Dermis blood vessel endothelial cell (primary cell): ENCODE measurements at regions not wholly inside any gene's neighbourhood (a gene's known extent, or its start where the extent isn't known, plus 50 kb on each side); places are given as distances from the start of the nearest gene placed in this dataset.
A peak's percentile ranks its signal among the peaks of the same experiment; 100 is the strongest.
"Not testable (repeated sequence)": the region's sequence is repeated elsewhere in the genome, so short reads cannot be mapped to it uniquely, and the experiment has no call there.

ENCODE experiments used
- DNase-seq: peaks from one replicate; pipeline ENCODE4 v3.0.0; 2010

DNA sequence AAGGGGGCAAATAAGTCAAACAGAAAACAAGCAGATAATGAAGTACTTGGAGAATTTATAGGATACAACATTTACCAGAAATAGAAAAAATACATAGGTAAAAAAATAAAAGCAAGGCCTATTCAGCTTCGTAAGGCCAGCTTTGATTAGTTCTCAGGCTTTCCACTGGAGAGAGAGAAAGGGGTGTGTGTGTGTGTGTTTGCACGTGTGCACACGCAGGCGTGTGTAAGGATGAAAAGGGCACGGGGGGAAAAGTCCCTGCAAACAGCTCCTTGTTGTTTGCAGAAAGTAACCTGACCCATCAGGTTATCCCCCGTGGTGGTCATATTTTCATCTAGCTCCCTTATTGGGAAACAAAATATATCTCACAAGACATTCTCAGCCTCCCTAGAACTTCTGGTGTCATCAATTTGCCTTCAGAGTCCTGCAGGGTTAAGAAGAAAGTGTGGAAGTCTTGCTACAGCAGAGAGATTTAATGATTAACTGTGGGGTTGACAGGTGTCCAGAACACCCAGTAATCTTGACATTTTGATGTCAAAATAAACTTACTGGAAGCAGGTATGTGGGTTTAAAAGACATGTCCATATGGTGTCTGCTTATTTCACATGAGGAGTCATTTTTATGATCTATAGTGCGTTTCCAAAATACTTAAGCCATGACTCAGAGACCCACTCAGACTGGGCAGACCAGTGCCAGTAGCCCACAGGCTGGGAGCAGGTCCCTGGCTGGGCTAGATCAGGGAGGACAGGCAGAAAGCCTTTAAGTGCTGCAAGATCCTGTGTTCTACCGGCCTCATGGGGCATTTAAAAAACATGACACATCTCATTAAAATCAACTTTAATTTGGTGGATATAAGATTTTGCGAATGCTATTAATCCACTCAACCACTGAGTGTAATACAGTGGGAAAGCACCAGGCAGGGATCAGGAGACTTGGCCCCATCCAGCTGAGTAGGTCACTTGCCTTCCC lies 487.6 kb upstream of the CAMK1G start:
- DNase-seq, result no peak

DNA sequence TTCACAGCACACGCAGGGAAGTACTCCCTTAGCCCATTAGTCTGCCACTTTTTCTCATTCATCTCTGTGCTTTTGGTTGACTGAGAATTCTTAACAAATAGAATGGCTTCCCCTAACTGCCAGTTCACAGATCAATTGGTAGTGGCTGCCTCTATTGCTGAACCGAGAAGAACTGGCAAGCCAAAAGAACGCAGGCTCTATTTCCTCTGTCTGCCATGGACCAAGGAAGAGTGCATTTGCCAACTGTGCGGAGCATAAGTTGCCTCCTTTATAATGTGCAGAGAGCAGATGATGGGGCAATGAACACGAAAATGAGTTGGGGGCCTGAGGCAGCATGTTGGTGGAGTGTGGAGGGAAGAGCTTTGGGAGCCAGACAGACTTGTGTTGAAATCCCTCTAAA lies 483.1 kb upstream of the CAMK1G start:
- DNase-seq, result no peak

DNA sequence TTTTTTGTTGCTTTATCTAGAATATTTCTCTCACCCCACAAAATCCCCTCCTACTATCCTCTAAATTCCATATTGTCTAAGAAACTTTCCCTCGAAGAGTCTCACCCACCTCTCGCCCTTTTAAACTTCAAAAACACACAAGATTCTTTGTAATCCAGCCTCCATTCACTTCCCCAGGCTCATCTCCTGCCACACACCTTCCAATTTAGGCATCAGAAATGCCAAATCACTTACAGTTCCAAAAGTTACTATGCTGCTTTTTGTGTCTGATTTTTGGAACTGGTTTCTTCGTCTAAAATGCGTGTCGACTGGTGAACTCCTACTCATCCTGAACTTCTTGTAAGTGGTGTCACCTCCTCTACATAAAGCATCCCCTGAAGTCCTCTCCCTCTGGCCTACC lies 482.4 kb upstream of the CAMK1G start:
- DNase-seq, result no peak

DNA sequence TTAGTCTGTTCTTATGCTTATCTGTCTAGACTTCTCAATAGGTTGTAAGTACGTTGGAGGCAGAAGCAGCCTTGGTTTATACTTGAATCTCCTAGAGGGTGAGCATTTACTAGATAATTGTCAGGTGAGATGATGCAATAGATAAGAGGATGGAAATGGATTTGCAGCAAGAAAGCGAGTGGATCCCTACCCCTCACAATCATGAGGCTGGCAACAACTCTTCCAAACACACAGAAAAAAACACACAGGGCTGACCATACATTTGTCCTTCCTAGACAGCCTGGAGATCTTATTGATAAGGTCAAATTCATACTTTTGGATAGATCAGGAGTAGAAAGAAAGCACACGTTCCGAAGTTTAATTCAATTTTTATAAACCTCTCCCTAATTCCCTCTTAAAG lies 481.4 kb upstream of the CAMK1G start:
- DNase-seq, result no peak

DNA sequence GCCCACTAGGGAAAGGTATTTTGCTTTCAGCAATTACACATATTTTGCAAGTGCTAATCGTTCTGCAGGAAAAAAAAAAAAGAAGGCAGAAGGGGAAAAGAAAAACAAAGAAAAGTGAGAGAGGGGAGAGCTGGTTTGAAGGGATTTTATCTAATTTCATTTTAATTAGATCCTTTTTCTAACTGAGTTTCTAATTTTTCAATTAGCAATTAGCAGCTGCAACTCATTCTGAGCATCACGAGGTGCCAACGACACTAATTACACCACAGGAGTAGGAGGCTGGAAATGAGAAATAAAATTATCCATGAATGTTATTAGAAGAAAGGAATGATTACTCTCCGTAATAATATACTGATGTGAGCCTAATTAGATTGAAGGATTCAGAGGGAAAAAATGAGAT lies 481.0 kb upstream of the CAMK1G start:
- no peak for DNase-seq

DNA sequence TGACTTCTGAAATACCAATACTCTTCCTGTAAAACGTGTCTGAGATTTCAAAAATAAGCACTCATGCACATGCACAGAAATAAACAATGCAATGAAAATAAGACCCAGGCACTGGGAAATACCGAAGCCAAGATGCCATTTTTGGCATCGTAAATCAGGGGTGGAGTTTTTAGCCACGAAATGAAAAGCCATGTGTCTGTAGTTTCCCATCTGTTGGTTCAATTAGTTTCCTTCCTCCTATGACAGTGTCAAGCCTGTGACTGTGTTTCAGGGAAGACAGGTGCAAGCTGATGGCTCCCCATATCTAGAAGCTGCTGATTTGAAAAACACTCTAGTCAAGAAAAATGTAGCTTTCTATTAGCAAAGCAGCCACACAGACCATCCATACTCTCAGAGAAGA lies 480.4 kb upstream of the CAMK1G start:
- DNase-seq, result no peak

DNA sequence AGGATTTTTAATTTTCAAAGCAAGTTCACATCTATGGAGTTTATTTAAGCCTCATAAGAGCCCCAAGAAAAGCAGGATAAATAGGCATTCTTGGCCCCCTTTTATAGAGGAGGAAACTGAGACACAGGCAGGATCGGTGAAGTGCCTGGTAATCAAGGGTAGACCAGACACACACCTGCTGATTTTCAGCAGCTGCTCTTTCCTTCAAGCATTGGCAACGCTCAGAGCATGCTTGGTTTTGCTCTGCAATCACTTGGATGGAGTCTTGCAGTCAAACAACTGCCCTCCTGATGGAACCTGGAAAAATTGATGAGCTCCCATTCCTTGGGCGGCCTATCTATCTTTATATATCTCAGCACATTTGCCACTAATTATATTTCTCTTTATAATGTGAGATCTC lies 478.9 kb upstream of the CAMK1G start:
- DNase-seq, result no peak

DNA sequence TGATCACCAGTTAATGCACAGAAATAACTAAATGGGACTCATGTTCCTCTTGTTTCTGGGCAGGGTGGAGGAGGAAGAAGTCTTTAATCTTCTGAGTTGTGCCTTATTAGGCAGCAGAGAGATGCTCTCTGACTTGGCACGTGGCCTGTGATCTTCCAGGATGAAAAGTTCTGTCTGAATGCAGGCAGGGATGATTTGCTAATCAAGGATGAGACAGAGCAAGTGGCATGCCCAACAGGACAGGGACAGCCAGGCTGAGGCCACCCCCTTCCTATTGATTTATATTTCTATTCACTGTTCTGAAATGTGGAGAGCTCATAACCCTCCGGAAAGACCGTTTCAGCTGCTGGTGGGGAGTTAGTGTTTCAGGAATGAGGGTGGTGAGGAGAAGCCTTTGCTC lies 477.8 kb upstream of the CAMK1G start:
- DNase-seq, result no peak

DNA sequence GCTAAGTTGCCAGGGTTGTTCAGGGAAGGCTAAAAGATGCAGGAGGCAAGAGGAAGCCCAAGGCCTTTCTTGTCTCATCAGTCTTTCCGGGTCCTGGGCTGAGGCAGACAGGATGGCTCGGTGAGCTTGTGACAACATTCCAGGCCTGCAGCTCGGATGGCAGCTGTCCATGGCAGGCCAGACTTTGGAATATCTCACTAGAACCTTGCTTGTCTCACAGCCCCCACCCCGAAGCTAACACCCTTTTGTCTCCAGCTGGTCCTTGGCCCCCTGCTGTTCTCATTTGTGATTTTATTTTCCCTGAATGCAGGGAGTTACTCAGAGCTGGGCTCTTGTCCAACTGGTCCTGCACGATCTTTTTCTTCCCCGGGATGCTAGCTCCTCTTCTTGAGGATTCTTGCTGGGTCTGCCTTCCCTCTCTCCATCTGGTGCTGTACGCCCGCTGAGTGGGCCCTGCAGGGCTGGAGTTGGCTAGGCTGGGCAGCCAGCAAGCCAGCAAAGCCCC lies 477.2 kb upstream of the CAMK1G start:
- peak; percentile 2 for DNase-seq

DNA sequence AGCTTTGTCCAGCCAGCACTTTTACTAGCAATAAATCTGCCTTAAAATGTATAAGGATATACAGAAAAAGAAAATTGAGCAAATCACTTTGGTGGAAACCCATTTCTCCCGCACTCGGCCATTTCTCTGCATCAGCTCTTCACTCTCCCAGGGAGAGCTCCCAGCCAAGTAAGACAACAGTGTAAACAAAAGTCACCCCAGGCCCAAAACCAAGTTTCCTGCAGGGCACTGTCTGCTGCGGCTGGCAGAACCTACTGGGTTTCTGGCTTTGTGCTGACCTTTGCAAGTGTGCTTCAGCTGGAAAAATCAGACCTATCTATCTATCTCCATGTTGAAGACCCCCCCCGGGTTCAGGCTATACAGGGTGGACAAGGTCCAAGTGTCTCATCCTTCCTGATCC lies 476.7 kb upstream of the CAMK1G start:
- DNase-seq, result no peak

DNA sequence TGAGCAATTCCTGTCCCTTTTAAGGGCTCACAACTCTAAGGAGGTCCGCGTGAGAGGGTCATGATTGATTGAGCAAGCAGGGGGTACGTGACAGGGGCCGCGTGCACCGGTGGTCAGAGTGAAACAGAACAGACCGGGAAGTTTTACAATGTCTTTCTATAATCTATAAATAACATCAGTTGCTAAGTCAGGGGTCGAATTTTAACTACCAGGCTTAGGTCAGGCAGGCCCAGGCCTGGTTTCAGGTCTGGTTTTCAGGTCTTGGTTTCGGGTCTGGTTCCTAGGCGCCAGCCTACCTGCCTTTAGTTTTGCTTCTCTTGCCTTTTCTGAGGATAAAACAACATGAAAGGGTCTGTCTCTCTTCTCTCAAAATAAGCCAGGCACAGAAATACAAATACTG lies 476.0 kb upstream of the CAMK1G start:
- no peak for DNase-seq

DNA sequence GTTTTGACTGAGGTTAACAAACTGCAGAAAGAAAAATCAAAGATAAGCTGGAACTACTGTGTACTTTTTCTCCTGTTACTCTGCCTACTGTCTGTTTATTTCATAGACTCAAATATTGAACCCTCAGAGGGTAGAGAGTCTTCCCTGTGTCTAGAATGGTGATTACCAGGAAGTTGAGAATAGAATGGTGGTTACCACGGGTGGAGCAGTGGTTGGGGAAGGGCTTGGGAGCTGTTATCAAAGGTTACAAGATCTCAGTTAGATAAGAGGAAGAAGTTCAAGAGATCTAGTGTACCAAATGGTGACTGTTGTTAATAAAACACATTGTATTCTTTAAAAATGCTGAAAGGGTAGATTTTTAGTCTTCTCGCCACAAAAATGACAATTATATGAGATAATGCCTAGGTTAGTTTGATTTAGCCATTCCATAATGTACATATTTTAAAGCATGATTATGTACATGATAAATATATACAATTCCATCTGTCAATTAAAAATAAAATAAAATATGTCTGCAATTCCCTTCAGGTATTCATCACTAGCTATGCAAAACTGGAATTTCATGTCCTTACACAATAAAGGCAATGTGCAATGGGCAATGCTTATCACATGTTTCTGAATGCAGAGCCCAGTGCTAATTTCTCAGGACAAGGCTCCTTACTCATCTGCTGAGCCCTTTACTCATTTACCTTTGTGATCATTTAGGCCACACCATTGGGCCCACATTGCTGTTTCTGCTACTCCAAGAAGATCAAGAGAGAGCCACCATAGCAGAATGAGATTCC lies 474.3 kb upstream of the CAMK1G start:
- DNase-seq, result no peak

DNA sequence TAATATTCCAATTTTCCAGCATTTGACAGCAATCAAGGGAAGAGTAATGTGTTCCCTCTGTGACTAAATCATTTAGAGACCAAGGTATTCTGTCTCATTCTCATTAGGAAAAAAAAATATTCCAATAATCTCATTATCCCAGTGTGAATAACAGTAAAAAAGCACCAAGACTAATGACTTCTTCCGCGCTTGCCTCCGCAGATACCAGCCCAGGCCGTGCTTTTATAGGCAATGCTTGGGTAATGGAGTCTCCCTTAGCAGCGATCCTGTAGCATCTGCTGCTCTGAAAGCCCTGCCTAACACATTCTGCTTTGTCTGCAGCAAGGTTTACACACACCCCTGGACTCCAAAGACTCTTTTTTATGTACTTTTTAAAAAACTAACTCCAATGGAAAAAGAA lies 470.0 kb upstream of the CAMK1G start:
- DNase-seq, result no peak

DNA sequence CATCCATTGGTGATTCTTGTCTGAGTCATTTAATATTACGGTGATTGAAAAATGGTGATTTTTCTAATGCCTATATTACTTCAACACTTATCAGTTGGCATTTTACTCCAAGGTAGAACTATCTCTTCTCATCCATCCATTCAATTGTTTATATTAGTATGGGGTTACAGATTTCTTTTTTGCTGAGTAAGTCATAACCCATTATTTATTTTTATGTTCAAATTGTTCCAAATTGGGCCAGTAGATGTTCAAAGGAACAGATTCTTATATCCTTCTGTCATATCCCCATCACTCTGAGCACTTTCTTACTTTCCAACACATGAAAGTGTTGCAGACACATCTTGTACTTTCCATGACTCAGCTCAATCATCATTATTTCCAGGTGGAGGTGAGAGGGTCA lies 466.8 kb upstream of the CAMK1G start:
- DNase-seq, result no peak

DNA sequence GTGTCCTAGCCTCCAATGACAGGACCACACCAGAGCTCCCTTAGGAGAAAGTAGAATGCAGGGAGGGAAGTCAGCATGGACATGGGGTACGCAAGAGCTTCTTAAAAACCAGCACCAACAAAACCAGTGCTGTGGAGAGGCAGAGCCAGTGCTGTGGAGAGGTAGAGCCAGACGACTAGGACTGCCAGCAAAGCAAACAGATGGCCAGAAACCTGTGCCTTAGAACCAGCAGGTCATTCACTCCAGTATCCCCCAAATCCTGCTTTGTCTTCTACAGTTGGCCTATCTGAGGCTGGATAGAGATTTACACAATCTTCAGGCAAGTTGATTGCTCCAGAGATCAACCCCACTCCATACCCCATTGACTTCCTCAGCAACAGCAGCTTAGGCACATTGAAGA lies 459.9 kb upstream of the CAMK1G start:
- DNase-seq, result no peak

DNA sequence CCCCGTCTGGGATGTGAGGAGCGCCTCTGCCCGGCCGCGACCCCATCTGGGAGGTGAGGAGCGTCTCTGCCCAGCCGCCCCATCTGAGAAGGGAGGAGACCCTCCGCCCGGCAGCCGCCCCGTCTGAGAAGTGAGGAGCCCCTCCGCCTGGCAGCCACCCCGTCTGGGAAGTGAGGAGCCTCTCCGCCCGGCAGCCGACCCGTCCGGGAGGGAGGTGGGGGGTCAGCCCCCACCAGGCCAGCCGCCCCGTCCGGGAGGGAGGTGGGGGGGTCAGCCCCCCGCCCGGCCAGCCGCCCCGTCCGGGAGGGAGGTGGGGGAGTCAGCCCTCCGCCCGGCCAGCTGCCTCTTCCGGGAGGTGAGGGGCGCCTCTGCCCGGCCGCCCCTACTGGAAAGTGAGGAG lies 454.4 kb upstream of the CAMK1G start:
- DNase-seq, result not testable (repeated sequence)

DNA sequence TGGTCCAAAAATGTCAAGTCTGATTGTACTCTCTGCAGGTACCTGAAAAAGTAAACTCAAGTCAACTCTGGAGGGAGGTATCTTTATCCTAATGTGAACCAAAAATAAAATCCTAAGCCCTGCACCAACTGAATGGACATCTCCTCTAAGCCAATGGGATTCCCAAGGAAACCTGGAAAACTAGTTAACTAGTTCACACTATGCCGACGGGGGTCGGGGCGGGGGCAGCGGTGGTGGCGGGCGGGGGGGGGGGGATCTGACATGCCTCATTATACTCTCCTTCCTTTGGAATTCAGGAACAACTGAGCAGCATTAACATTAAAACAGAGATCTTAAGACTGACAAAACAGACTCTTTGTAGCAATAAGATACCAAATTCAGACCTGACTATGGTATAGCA lies 452.6 kb upstream of the CAMK1G start:
- DNase-seq, result no peak

DNA sequence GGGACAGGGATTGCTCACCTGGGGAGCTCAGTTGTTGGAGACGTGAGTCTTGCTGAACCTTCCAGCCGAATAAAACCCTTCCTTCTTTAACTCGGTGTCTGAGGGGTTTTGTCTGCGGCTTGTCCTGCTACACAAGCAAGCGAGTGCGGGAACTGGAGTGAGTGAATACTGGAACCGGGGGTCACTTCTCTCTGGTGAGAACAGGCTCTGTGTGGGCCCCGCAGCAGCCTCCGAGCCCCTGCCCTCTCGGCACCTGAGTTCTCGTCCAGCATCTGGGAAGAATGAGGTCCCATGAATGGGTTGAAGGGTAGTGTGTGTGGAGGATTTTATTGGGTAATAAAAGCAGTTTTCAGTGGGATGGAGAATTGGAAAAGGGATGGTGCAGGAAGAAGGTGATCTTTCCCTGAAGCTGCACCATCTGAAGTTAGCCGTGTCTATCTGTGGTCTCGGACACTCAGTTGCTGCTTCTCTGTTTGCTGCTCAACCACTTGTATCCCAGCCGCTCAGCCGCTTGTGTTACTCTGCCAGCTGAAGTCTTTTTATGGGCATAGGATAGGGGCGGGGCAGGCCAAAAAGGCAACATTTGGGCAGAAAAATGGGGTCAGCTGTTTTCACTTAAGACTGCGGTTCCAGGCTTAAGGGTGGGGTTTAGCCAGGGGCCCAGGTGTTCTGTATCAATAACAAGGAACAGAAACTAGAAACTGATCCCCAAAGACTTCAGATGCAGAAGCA lies 450.6 kb upstream of the CAMK1G start:
- no peak for DNase-seq

DNA sequence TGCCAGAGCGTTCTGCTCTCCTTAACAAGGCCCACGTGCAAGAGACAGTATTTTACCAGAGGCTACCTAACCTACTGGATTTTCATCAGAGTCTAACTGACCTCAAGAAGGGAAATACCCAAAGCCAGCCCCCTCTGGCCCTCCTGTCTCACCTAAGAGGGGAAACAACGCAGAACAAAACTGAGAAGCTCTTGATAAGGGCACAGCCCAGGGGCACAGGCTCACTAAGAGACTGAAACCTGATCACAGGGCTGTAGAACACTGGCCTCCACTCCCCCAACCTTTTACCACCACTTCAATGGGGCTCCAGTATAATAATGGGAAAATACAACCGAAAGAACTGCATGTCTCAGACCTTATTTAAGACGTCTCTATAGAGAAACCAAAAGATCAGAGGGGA lies 449.5 kb upstream of the CAMK1G start:
- DNase-seq, result no peak

DNA sequence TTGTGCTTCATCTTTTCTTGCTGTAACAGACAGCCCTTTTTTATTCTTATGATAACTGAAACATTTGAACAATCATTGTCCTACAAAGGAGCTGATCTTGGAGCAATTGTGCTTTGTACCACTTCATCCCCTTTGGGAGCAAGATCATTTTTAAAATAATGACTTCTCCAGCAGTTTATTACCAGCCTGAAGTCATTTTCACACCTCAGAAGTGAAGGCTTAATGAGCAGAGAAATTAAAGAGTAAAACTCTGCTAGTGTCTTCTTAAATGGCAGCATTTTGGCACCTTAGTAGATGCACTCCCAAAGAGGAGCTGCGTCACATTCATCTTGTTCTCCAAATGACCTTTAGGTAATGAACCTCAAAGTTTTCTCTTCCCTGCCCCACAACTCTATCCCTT lies 439.6 kb upstream of the CAMK1G start:
- DNase-seq, result no peak

DNA sequence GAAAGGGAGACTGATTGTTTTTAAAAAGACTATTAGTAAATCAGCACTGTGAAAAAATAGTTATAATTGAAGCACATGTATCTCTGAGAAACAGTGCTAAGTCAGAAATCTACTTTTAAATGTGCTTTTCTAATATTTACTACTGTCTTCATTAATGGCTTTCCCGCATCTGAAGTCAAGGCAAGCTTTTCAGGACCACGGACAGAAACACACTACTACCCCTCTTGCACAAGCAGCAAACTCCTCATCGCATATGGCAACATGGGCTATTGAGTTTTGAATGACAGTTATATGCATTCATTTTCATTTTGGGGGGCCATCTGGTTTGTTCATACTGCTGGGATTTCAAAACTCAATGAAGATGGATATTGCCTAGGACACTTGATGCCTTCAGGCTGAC lies 433.4 kb upstream of the CAMK1G start:
- DNase-seq, result peak; percentile 73

DNA sequence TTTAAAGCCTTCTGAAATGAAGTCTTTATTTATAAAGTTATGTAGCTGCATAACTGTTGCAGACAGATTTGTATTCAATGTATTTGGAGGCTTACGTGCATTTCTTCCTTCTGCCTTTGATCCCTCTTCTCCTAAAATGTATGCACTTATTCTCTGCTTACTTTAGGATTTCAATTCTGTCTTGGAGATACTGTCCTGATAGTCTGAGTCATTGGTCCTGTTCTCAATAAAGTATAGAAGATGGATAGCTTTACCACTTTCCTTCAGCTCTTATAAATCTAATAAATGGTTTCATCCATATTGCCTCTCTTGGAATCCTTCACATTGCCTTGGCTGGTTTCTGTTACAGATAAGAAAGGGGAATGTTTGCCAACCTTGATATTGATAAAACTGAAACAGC lies 430.1 kb upstream of the CAMK1G start:
- no peak for DNase-seq

DNA sequence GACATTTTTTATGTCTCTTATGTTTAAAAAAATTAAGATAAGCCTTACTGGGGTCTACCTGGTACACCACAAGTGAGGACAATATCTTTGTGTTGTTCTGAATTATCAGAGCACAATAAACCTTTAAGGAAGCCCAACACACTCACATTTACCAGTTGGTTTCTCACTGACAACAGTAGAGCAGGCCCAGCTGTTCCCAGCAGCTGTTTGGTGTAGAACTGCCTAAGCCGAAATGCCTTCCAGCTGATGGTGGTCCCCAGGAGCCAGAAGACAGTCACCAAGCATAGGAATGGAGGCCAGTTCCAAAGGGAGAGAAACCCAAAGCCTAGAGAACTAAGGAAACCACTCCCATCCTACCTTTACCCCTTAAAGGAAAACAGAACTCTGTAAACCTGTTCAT lies 428.6 kb upstream of the CAMK1G start:
- DNase-seq, result no peak
